Stimulated activated CD8-positive, alpha-beta memory T cell treated with anti-CD3 and anti-CD28 coated beads, Interleukin-15, amount 100 ng/mL, for 48 hours (primary cell): ENCODE measurements at regions not wholly inside any gene's neighbourhood (a gene's known extent, or its start where the extent isn't known, plus 50 kb on each side); places are given as distances from the start of the nearest gene placed in this dataset.

Source experiments
- DNase-seq, 2 donors: peaks; one replicate each; pipeline ENCODE4 v3.0.0-alpha.2; 2020; ENCODE audit warnings: low read depth in 2 of 2

DNA sequence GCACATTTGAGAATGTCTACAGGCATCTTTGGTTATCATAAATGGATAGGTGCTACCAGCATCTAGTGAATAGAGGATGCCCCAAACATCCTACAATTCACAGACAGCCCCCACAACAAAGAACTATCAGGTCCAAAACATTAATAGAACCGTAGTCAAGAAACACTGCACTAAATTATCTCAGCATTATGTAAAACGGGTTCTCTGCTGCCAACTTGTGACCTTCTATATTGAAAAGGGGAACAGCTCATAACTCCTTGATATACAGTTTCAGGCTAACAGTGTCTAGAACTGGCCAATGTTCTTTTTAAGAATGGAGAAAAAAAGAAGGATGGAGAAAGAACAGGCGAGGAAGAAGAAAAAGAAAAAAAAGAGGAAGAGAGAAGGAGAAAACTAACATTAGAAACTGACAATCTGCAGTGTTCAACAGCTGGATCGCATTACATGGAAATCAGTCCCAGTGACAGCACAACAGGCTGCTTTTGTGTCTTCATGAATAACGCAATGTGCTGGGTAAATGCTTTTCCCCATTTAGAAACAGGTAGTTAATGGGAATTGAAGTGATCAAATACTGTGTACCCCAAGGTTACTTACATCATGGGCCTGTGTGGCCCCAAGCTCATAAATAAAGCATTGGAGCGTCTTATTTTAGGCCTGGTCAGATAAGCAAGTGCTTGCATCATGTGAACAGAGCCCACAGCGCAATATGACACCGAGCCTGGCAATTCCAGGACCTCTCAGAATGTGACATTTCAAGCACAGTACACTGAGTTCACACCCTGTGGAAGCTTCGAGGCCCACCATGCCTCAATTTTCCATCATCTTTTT is 339.5 kb downstream of the DHX15 start:
- no peak for DNase-seq

DNA sequence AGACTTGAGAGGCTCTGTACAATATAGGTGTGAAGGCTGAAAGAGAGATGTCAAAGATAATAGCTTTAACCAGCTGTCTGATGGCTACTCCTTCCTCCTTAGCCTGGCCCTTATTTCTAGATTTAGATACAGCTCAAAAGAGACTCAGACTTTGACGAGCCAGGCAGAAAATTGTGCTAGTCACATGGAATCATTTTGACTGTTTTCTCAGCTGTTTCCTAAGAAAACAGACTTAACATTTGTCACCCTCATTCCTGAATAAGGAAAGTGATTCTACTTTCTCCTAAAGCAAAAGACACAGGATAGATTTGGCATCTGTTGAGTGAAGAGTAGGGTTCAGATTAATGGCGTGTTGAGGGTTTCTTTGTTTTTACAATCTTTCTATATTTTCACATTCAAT is 340.7 kb downstream of the DHX15 start:
- no peak for DNase-seq

DNA sequence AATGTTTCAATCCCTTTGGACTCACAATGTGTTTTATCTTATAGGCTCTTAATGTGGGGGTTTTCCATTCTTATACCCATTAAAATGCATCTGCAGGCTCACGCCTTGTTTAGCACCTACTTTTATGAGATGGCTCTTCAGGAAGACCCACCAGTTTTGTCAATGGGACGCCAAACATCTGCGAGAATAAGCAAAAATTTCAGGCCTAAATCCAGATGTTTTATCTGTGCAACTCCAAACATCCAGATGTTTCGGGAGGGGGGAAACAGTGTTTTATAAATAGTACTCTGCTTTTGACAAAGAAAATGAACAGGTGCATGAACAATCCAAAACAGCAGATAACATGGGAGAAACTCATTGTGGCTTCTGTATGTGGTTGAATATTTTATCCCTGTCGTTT is 342.8 kb downstream of the DHX15 start:
- no peak for DNase-seq

DNA sequence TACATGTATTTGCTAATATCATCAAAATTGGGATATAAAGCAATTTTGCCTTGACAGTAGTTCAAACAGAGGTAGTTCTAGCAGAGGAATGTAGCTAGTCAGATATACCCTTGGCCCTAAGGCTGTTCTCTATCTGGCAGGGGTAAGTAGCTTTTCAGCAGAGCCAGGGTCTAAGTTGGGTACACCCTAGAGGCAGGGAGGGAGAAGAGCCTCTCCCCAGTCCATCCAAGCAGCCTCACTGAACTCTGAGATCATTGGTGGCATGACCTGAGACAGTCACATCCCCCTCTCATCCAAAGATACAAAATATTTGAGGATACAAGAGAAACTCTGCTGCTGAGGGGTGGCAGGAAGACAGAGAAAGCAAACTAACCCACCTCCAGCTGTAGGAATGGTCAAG is 343.7 kb downstream of the DHX15 start:
- DNase-seq = no peak

DNA sequence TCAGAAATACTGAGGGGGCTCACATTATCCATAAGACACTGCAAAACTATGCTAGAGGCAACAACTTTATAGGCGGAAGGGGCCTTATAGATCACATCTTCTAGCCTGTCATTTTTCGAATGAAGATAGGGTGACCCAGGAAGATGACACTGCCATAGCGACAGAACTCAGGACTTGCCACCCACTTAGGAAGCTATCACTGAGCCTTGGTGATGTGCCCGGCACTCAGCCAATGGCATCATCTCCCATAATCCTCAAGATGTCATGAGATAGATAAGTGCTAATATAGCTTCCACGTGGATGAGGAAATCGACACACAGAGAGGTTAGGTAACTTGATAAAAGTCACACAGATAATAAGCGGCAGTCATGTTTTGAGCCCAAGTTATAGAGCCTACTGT is 346.6 kb downstream of the DHX15 start:
- DNase-seq = no peak

DNA sequence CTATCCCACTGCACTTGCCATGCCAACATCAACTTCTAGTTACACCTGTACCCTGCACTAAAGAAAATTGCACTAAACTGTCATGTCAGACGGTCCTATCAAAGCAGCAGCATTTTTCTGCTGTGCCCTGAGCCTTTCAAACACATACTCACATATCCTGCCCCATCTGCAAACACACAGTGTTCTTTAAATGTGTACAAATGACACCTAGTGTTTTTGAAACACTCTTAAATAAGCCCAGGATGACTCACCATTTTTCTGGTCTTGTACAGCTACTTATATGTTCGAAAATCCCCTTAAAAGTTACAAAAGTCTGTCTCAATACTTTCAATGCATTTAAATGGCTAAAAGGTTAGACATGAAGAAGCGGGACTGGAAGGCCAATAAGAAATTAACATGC is 346.7 kb upstream of the PPARGC1A start:
- DNase-seq = no peak

DNA sequence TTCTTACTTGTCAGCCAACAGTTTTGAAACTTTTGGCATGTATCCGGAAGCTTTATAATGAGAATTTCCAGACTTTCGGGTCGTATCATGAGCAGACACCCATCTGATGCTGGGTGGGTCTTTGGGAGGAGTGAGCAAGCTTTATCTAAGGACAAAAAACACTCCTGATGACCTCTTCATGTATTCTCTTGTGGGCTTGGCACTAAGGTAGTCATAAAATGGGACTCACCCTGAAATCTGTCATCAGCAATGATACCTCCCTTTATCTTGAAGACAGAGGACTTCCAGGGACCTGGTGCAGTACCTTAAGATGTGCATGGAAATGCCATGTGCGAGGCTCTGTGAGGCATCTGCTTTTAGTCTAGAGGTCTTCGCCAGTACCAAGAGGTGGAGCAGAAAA is 346.3 kb upstream of the PPARGC1A start:
- DNase-seq = no peak

DNA sequence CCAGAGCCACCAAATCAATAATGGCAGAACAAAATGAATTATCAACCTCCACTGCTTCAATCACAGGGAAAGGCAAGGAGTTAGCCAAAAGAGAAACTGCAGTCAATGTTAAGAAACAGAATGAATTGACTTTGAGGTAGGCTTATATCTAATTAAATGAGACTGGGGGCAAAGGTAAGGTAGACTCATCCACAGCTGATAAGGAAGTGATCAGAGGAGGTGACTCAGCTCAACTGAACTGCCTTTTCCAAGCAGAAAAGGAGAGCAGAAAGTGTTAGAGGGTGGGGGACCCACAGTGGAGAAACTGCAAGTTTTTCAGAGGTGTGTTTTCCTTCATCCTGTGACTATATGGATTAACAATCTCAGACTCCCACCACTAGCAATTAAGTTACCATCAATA is 345.8 kb upstream of the PPARGC1A start:
- no peak for DNase-seq

DNA sequence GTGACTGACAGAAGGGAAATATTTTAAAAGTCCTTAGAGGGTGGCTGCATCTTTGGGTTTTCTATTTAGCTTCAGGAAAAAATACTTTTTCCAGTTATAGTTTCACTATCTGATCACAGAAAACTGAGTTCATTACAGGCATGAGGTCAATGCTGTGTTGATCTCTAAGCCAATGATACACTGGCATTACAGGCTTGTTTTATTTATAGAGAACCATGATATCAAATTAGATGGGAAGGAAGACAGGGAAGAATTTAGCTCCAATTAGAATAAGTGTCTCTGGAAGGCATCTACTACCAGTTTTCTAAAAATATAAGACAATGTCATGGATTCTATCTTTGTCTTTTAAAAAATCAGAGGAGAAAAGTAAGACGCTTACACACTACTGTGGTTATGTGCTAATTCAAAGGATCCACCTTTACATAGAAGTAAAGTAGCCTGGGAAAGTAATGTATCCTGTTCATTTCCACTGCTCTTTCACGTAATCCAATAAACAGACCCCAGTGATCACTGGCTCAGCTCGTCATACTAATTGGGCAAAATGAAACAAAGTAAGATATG is 344.5 kb upstream of the PPARGC1A start:
- no peak for DNase-seq

DNA sequence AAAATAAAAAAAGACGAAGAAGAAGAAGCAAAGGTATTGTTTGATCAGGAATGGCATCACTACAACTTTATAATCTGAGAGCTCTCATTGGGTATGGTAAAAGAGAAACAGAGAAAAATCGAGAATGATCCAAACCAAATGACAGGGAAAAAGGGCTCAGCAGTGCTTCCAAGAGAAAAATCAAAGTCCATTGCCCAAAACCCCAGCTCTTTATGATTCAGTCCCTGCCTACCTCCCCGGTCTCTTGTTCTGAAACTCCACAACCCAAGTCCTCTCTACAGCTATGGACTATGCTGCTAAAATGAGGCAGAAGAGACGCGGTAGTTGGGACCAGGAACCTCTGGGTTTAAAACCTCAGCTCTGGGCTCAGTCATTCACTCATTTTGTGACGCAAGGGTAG is 341.1 kb upstream of the PPARGC1A start:
- DNase-seq = no peak

DNA sequence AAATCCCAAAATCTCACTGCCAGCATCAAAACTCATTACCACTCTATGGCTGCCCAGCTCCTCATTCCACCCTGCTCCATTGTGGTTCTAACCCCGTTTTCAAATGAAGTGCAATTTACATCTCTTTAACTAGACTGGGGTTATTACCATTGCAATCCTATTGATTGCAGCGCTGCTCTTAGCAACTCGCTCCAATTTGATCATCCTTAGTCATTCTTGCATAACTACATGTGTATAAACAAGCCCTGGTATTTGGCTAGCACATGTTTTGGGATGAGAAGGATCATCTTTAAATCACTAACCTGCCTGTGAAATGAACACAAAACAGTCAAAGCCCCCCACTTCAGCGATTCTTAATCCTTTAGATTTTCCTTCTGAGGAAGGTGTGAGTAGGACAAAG is 340.1 kb upstream of the PPARGC1A start:
- no peak for DNase-seq

DNA sequence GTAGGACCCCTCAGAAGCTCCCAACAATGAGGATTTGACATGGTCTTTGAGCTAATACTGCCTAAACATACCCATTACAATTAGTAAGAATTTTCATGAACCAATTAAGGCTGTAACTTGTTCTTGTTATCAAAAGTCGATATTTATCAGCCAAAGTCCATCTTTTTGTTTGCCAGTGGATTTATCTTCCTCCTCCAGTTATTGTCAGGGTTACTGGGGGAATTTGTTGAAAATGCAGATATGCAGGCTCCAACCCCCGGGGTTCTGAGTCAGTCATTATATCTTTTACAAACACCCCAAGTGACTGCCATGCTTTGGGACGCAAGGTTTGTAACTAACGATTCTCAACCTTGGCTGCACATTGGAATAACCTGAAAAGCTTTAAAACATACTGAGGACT is 338.8 kb upstream of the PPARGC1A start:
- no peak for DNase-seq

DNA sequence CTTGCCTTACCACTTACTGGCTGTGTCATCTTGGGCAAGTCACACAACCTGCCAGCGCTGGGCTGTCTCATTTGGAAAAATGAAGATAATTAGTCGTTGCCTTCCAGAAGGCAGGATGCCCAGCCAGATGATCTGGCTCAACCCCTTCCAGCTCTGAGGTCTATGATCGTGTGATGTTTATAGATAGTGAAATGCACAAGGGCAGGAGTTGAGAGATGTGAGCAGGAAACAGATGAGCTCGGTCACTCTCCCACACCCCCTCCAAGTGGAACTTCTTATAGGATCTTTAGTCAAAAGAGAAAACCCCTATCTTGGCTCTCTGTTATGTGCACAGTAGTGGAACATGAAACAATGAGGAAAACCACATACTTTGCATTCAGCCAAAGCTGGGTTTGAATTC is 336.8 kb upstream of the PPARGC1A start:
- DNase-seq = no peak

DNA sequence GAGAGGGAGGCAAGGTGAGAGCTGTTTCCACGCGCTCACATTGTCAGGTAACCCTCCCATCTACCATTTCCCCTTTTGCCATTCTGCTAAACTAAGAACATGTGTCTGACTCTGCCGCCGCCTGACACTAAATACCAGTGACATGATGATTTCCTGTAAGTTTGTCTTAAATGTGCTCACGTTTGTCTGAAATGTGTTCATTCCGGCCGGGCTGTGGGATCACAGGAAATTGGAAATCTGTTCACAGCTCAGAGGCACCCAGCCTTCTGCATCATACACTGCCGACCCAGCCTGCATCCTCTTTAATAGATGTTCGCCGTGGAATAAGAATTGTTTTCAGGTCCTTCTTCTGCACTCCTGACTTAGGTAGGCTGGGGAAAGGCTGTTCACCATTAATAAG is 336.2 kb upstream of the PPARGC1A start:
- no peak for DNase-seq

DNA sequence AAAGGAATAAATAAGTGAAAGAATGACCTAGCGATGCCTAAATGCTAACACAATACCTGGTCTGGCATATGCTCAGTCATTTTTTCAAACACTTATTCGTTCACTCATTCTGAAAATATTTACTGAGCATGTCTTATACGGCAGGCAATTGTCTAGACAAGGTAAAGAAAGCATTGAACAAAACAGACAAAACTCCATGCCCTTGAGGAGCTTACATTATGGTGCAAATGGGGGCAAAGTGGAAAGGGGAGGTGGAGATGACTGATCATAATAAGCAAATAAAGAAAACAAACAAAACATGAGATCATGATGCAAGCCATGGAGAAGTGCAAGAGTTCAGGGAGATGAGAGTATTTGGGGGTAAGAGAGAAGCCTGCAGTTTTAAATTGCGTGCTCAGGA is 334.6 kb upstream of the PPARGC1A start:
- no peak for DNase-seq

DNA sequence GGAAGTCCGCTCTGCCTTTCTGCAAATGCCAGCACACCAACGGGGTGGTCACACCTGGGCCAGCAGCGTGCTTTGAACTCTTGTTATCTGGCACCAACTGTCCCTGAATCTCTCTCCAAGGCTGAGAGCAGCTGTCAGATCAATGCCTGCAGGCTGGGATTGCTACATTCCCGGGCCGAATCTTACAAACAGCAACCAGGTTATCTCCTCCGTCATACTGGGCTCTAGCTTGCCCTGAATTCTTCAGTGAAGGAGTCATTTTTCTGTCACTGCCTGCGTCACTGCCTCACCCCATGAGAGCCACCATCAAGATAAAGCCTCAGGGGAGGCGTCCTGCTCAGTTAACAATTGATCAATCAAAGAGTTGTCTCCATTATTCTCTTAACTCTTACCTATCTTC is 329.4 kb upstream of the PPARGC1A start:
- no peak for DNase-seq

DNA sequence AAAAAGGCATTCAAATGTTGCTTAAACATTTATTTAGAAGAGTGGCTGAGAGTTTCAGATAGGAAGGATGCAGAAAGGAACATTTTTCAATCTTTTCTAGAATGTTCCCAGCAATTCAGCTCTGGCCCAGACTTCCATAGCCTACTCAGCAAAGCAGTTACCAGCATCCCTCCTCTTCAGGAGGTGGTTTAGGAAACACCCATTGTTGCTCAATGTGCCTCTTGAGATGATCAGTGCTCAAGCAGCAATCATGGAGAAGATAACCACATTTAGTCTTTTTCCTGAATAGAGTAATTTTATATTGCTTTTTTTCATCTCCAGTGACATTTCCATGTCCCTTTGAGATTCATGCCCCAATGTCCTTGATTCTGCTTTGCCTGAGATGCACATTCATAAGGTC is 328.7 kb upstream of the PPARGC1A start:
- DNase-seq = no peak

DNA sequence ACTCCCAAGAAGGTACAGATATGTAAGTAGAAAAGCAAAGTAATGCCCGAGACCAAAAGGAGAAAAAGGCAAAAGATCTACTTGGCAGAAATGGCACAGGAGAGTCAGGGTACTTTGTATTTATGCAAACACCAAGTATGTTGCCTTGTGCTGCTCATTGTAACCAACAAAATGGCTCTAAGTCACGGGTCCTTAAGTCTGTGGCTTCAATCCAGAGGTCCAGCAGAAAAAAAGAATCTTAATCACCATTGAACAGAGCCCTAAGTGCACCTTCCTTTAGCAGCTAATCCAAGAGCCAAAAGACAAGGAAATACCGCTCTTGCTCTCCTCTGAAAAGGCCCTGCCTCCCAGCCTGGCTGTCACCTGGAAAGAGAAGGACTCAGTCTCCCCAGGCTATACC is 324.9 kb upstream of the PPARGC1A start:
- DNase-seq = no peak

DNA sequence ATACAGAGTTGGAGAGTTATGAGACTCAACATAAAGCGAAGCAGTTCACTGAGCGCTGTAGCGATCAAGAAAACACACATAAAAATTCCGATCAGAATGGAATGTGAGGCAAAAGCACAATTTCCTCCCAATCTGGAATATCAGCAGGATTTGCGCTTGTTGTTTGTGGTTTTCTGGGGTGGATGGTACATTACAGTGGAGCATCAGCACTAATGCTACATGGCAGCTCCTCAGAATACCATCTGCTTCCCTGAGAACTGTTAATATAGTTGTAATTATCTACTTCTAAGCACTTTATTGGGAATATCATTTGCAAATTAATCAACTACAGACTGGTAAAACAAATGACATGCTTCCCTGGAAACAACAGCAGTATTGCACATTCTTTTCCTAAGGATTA is 324.1 kb upstream of the PPARGC1A start:
- DNase-seq = no peak

DNA sequence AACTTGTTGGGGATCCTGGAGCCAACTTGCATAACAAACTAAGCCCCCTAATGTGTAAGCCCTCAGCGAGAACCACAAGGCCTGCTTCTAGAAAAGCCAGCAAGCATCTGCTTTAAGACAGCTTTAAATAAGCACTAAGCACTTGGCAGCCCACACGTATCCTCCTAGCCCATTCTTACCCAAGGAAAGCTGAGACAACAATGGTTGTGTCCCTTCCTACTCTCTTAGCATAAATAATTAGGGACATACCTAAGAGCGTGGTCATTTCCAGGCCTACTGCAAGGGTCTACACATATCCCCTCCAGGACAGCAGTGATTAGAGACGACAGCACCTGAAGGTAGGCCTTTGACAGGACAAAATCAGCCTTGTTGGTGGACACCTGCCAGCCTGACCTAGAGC is 322.8 kb upstream of the PPARGC1A start:
- no peak for DNase-seq

DNA sequence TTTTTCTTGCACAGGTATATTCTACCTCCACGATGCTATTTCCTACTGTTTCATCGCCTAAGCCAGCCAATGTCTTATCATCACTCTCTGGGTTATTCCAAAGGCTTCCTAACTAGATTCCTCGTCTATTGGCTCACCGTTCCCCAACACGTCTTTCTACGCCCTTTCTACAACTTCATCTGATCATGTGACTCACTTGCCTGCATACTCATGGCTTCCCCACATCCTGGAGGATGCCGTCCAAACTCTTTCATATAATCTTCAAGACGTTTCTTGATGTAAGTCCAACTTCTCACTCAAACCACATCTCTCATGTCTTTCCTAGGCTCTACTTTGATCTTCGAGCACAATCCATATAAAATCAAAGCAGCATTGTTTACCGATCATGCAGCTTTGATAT is 322.0 kb upstream of the PPARGC1A start:
- DNase-seq = no peak

DNA sequence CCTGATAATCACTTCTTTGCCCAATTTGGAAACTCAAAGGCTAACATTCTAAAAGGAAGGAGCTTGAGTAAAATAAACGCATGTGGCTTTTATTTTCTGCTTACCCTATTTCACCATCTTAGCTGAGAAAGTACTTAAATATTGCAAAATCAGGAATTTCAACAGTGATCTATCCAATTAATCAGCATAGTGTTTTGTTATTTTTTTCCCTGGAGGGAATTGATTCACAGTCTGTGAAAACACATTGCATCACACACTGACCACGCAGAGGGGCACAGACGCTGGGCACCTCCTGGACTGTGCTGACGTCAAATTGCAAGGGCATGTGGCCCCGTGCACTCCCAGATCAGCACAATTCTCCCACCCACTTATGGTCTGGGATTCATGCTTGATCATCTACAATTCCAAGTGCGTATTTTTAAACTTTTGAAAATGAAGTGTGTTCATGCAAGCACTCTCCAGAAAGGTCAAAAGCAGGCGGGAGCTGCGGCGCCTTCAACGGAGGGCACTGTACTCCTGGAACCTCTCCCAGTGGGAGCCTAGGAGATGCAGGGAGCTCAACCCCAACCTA is 320.6 kb upstream of the PPARGC1A start:
- no peak for DNase-seq

DNA sequence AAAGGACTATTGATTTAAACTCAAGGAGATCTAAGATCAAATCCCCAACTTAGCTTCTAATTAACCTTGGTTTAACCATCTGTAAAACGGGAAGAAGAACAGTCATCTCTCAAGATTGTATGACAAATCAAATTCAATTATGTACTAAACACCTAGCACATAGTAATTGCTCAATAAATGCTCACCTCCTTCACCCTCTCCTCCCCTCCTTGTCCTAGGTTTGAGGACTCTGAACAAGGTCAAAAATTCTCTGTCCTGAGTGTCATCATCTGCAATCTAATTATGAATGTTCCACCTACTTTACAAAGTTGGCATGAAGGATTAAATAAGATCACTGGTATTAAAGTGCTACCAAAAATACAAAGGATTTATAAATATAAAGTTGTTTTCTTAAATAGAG is 320.1 kb upstream of the PPARGC1A start:
- DNase-seq = no peak

DNA sequence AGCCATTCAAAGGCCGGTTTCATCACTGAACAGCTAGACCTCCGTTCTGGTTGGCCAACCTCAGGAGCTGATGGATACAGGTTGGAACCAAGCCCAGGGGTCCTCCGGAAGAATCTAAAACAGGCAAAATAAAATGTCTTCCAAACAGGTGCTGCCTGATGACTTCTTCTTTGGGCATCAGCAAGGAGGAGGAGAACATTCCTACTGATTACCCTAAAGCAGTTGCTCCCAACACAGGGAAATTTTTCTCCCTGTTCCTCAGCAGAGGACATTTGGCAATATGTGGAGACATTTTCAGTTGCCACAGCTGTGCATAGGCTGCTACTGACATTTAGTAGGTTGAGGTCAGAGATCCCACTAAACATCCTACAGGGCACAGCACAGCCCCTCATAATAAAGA is 319.3 kb upstream of the PPARGC1A start:
- DNase-seq = no peak
